ENCODE measurements at regions not wholly inside any gene's neighbourhood (a gene's known extent, or its start where the extent isn't known, plus 50 kb on each side); places are given as distances from the start of the nearest gene placed in this dataset.
"Not testable (repeated sequence)": the region's sequence is repeated elsewhere in the genome, so short reads cannot be mapped to it uniquely, and the experiment has no call there.

- DNase-seq: no peak
Observed at GRCh38 chr2:147040298-147041120, 804.3 kb upstream of the ACVR2A start.

- DNase-seq: no peak
Observed at GRCh38 chr2:147037048-147037447, 807.8 kb upstream of the ACVR2A start.

DNA sequence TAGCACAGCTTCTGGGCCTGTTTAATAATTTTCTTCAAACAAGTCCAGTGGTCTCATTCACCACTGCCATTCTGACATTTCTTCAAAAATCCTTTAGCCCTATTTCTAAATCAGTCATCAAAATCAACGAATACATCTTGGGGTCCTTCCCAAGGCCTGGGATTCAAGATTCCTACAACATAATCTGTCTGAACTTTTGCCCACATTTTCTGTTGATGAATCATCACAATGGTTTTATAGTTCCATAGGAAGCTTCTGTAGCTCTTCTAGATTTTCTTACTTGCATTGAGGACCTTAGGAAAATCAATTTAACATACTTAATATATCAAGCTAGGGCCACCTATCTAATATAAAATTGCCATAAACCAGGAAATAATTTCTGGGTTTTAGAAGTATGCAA is 811.8 kb upstream of the ACVR2A start:
- no peak for DNase-seq

DNA sequence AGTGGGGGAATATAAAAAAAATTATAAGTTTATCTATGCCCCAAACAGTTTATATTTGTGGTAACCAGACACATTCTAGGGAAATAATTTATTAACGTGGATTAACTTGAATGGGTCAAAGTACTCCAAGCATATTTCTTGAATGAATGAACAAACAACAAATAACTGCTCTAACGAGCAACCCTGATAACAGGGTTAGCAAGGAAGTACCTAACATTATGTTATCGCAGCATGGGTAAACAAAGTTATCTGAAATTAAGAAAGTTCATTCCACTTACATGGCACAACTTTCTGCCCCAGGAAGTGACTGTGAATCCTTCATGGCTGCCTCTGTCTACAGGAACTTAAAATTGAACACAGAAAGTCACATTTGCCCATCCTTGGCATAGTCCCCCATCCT is 812.9 kb upstream of the ACVR2A start:
- DNase-seq: no peak

DNA sequence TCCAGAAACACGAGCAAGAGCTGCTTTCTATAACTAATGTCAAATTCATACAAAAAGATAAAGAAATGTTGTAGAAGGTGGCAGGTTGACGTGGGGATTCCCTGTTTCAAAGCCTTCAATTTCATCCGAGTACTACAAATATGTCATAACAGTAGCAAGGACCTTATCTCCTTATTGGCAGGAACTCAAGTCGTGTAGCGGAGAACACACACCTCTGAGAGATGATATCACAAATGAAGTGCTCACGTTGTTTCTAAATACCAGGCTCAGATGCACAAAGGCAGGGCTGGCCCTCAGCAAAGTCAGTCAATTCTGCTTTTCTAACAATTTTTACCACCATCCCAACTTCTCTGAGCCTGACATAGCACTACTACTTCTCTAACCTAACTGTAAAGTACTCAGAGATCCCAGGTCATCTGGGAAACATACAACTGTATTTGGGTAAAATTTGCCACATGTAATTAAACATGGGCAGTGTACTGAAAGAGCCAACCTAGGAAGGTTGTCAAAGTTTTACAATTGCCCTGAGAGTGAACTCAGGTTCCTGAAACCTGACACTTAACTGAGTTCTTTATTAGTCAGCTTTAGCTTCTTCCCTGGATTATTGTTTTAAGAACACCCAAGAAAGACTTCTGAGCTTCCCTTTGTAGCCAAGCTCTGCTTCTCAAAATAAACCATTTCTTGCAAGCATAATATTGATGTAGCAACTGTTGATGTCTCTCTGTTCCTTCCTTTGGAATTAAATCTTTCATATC is 813.7 kb upstream of the ACVR2A start:
- DNase-seq: no peak

GRCh38 chr2:147027436-147027835 is 817.4 kb upstream of the ACVR2A start:
- DNase-seq: no peak

- no peak for DNase-seq
Observed at GRCh38 chr2:147026664-147027295, 818.0 kb upstream of the ACVR2A start.

GRCh38 chr2:147025646-147026585 is 818.9 kb upstream of the ACVR2A start:
- DNase-seq: no peak

- no peak for DNase-seq
Observed at GRCh38 chr2:147019311-147019710, 825.5 kb upstream of the ACVR2A start.

DNA sequence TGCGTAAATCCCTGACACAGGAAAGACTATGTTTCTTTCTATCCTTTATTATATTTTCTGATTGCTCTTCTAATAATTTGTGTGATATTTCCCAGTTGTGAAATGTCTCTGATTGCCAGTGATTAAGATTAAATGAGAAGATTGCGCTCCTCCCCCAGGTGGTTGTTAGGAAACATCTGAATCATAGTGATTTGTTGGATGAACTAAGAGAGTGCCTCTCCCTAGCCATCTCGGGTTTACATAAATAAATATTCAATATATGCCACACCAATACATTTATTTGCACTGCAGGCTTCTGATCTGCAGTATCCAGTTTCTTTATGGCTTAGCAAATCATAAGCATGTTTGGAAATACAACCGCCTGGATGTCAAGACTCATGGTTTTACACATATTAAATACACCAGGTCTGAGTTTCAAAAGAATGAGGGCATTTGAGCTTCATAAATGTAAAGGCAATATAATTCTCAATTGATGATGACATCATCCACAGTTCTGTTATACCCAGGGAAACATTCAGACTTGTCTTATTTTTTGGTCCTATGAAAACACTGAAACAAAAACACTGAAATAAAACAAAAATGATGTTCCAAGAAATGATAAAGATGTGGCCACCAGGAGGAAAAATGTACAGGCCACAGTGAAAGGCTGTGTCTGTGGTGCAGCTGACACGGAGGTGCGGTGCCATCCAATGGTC is 826.7 kb upstream of the ACVR2A start:
- DNase-seq: no peak

DNA sequence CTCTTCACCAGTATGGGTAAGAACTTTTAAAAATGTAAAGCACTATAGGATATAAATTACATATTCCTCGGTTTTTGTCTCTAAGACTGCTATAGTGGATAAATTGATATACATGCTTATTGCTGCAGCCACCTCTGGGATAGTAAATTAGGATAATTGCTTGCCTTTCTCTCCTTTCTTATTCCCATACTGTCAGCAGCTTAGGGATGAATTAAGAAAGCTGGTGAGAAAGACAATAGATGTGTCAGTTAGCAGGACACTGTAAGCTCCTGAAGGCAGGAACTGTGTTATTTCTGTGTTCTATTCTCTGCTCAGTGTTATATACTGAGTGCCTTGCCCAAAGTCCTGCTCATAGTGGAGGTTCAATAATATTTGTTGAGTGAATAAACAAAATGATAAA is 828.6 kb upstream of the ACVR2A start:
- DNase-seq: no peak

DNA sequence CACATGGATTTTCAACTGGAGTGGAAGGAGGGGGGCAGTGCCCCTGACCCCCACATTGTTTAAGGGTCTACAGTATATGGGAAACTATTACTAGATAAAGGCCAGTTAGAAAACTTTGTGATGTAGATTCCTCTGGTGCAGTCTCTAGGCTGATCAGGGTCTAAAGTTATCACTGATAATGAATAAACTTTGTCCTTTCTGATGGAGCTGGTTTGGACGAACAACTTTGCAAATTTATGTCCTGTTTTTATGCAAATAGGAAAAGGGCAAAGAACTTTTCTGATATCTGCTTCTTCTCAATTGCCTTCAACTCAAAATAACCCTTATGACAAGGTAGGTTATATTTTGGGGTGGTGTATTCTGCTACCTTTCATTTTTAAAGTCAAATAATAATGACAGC is 829.2 kb upstream of the ACVR2A start:
- no peak for DNase-seq

DNA sequence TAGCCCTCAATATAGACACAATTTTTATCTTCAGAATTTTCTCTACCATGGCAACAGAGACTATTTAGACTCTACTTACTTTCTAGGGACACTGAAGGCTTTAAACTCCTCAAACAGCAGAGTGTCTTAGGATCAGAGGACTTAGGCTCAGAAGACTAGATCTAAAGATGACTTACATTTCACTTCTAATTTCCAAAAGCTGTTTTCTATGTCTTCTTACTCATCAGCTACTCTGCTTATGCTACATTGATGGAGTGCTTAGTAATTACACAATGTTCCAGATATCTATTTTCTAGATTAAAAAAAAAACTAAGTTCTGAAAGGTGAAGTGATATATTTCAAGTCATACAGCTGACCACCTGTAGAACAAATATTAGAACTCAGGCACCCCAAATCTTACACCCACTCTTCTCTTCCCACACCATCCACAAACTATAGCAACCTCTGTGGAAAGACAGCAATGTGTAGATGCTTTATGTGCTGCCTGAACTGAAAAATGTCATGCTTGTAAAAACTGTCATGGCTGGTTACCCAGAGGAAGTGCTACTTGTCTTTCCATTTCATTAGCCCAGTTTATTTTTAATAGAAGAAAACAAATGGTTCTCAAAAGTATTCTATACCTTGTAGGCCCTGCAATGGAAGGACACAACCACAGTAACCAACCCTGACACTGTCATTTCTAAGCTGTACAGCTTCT is 831.0 kb upstream of the ACVR2A start:
- DNase-seq: no peak

GRCh38 chr2:147008481-147008880 is 836.3 kb upstream of the ACVR2A start:
- no peak for DNase-seq

- DNase-seq: no peak
Observed at GRCh38 chr2:147006736-147007141, 838.1 kb upstream of the ACVR2A start.

- no peak for DNase-seq
Observed at GRCh38 chr2:147003081-147003480, 841.7 kb upstream of the ACVR2A start.

- DNase-seq: no peak
Observed at GRCh38 chr2:147002256-147002655, 842.6 kb upstream of the ACVR2A start.

DNA sequence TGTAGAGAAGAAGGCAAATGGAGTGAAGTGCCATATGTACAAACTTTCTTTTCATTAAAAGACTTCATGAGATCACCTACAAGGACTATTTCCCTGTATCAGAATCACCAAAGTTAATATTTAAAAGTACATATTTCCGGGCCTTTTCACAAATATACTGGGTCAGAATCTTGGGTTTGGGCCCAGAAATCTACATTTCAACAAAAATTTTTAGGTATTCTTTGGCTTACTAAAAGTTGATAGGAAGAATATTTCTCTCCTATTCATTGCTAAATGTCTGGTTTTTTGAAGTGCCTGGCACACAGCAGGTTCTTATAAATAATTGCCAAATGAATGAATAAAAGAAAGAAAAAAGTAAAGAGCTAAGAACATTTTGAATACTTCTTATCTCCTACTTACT is 843.8 kb upstream of the ACVR2A start:
- no peak for DNase-seq

DNA sequence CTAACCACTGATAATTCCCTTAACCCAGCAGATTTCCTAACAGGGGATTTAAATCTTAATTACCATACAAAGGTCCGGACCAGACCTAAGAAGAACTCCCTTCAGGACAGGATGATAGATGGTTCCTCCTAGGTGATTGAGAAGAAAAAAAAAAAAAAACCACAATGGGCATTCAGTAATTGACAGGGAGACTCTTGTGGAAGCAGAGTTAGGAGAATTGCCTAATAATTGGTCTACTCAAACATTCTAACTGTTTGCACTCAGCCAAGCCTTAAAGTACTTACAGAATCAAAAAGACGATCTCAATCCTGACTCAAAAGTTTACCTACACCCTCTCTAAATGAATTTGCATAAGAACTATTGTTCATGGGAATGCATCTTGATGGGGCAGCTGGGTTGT is 844.7 kb upstream of the ACVR2A start:
- not testable (repeated sequence) for DNase-seq

GRCh38 chr2:146997945-146998344 is 846.9 kb upstream of the ACVR2A start:
- DNase-seq: no peak

DNA sequence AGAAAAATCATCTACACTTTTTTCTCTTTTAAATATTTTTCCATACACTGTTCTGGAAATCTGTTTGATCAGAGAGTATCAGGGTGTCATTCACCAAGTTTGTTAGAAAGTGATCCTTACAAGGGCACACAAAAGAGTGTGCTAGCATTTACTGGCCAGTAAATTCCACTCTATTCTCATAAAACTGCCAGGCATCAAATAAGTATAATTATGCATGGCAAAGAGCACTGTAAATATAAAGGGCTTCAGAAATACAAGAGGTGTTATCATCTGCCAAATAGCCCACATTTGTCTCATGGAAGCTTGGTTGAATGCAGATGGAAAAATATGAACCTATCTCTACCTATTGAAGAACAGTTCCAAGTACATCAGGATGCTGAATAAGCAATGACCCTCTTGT is 847.3 kb upstream of the ACVR2A start:
- no peak for DNase-seq
